Upper lobe of left lung (tissue), 4 donors: ENCODE measurements at regions not wholly inside any gene's neighbourhood (a gene's known extent, or its start where the extent isn't known, plus 50 kb on each side); places are given as distances from the start of the nearest gene placed in this dataset.

ENCODE experiments used
- CTCF ChIP-seq, 6 experiments: fragments of 450-650 bp in 4 of 6; fragments of 200-600 bp in 2 of 6; sonication (generic) in 2 of 6; IDR thresholded peaks; one replicate each; pipeline ENCODE4 v1.5.1; 2016 to 2019; ENCODE audit warnings: antibody characterized with exemption in 6 of 6
- EP300 ChIP-seq, 4 donors: sonication (generic); formaldehyde crosslinking; IDR thresholded peaks; one replicate each; pipeline ENCODE4 v1.5.1; 2017; ENCODE audit warnings: antibody characterized with exemption in 4 of 4, control low read depth in 2 of 4
- POLR2AphosphoS5 ChIP-seq, 2 donors: sonication (generic); formaldehyde crosslinking; IDR thresholded peaks; one replicate each; pipeline ENCODE4 v1.5.1; 2017; ENCODE audit warnings: antibody characterized with exemption in 2 of 2

- no peak for TF ChIP-seq CTCF (IDR thresholded peaks at IDR 0.05)
- TF ChIP-seq POLR2AphosphoS5 (IDR thresholded peaks at IDR 0.05), result no peak
- TF ChIP-seq EP300 (IDR thresholded peaks at IDR 0.05), result no peak
Measured at GRCh38 chr12:65657635-65658034, 166.6 kb upstream of the HMGA2 start.
